ENCODE measurements at regions not wholly inside any gene's neighbourhood (a gene's known extent, or its start where the extent isn't known, plus 50 kb on each side); places are given as distances from the start of the nearest gene placed in this dataset.

DNA sequence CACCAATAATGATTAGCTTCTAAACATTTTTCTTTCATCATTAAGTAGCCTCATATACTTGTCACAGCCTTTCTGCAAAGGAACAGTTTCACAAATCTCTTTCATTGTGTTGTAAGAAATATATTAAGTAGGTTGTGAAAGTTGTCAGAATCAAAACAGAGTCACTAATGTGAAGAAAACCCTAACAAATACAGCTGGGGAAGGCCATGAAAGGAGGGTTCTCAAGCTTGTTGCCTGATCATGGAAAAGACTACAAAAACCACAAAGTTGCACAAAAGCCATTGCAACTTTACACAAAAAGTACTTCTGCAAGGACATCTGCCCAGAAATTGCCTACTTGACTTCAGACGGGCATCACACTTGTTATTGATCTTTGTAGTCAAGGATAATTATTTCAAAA, 216.1 kb downstream of the ALDH8A1 start:
- no peak for DNase-seq (ENCODE audit: low read depth)
- H3K4me3 ChIP-seq (ENCODE audit: low read length): no peak overlapping the region
- TF ChIP-seq, protein P1, sequence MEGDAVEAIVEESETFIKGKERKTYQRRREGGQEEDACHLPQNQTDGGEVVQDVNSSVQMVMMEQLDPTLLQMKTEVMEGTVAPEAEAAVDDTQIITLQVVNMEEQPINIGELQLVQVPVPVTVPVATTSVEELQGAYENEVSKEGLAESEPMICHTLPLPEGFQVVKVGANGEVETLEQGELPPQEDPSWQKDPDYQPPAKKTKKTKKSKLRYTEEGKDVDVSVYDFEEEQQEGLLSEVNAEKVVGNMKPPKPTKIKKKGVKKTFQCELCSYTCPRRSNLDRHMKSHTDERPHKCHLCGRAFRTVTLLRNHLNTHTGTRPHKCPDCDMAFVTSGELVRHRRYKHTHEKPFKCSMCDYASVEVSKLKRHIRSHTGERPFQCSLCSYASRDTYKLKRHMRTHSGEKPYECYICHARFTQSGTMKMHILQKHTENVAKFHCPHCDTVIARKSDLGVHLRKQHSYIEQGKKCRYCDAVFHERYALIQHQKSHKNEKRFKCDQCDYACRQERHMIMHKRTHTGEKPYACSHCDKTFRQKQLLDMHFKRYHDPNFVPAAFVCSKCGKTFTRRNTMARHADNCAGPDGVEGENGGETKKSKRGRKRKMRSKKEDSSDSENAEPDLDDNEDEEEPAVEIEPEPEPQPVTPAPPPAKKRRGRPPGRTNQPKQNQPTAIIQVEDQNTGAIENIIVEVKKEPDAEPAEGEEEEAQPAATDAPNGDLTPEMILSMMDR (conservative IDR thresholded peaks at IDR 0.05; ENCODE audit: low read depth, low read length): no peak

DNA sequence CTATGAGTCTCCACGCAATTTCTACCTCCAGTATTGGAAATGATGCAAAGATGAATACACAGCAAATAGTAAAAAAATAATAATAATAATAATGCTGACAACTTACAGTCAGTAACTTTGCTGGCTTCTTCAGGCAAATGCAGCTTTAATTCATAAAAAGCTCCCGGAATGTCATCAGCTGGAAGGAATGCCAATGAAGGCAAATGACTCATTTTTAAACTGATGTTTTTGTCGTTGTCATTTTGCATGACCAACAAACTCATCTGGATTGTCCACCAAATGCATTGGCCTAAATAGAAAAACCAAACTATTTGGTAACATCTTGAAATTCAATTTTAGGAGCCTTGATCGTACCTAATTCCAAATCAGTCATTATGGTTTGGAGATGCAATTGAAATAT, 217.1 kb downstream of the ALDH8A1 start:
- no peak overlapping the region for H3K4me3 ChIP-seq (ENCODE audit: low read length)
- DNase-seq (ENCODE audit: low read depth): no peak
- TF ChIP-seq, protein P1 (conservative IDR thresholded peaks at IDR 0.05; ENCODE audit: low read depth, low read length): no peak

DNA sequence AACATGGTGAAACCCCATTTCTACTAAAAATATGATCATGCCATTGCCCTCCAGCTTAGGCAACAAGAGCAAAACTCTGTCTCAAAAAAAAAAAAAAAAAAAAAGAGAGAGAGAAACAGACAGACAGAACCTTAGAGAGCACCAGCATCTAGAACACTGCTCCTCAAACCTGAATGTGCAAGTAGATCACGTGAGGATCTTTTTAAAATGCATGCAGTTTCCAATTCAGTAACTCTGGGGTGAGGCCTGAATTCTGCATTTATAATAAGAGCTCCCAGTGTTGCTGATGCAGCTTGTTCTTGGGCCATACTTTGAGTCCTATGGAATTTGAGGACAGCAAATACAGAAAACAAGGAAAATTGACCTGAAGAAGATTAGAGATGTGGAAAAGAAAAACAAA, 218.3 kb downstream of the ALDH8A1 start:
- TF ChIP-seq, protein P1 (conservative IDR thresholded peaks at IDR 0.05; ENCODE audit: low read depth, low read length): no peak
- H3K4me3 ChIP-seq (ENCODE audit: low read length): no peak overlapping the region
- DNase-seq (ENCODE audit: low read depth): no peak

DNA sequence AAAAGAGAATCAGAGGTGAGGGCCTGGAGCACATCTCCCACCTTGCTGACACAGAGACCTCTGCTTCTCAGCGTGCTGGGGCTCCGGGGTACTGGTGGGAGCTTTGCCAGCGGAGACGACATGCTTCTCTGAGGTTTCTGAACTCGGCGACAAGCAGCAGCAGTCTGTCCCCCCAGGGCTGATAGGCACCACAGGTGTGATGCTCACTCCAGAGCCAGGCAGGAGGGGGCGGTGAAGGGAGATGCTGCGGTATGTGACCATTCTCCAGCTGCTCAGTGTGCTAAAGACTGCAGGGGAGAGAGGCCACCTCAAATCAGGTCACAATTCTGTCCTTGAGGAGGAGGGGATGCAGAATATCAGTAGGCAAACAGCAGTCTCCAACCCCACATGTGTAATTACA, 219.9 kb downstream of the ALDH8A1 start:
- no peak for DNase-seq (ENCODE audit: low read depth)
- H3K4me3 ChIP-seq (ENCODE audit: low read length): no peak overlapping the region
- TF ChIP-seq, protein P1 (conservative IDR thresholded peaks at IDR 0.05; ENCODE audit: low read depth, low read length): no peak

DNA sequence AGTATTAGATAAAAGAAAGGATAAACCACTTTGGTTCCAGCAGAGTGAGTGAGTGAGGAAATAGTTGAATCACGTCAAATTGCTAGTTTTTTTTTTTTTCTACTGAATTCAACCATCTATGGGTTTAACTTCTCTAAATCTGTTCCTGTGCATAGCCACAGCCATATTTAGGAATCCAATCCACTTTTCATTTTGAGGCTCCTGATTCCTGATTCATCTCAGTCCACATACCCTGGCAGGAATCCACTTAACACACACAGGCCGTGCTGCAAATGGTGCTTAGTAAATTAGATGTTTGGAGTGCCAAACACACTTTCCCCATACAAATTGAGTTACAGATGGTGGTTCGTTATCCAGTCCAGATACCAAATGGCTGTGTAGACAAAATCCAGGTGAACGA, 220.3 kb downstream of the ALDH8A1 start:
- no peak overlapping the region for H3K4me3 ChIP-seq (ENCODE audit: low read length)
- TF ChIP-seq, protein P1 (conservative IDR thresholded peaks at IDR 0.05; ENCODE audit: low read depth, low read length): no peak
- DNase-seq (ENCODE audit: low read depth): no peak

DNA sequence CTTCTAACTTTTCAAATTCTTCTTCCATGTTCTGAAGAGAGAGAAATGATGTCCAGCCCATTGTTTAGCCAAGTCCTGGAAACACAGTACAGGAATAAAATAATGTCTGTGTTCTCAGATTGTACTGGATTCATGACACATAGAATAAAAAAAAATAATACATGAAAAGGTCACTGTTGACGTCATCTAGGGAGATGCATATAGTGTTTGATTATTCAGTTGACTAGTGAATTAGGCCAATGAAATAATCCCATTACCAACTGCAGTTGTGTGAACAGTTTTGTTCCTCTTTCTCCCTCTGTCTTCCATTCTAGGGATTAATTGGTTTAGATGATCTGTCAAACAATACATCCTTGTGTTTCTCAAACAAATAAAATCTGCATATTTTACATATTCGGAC, 222.8 kb downstream of the ALDH8A1 start:
- no peak overlapping the region for H3K4me3 ChIP-seq (ENCODE audit: low read length)
- no peak for DNase-seq (ENCODE audit: low read depth)
- TF ChIP-seq, protein P1 (conservative IDR thresholded peaks at IDR 0.05; ENCODE audit: low read depth, low read length): no peak

DNA sequence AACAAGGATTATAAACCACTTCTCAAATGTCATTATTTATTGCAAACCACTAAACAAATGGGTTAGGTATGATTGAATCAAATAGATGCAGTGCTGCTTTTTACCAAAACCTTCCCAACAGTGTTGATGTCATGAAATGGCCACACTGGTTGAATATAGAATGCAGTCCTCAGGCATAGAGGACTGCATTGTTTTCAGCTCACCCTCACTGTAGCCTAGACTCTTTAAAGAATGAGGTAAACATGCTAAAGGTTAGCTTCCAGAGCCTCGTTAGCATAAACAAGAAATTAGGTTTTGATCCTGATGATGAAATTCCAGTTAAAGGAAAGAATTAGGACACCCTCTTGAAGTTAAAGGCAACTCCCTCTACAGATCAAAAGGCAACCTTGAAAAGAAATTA, 224.3 kb downstream of the ALDH8A1 start:
- DNase-seq (ENCODE audit: low read depth): no peak
- TF ChIP-seq, protein P1 (conservative IDR thresholded peaks at IDR 0.05; ENCODE audit: low read depth, low read length): no peak
- no peak overlapping the region for H3K4me3 ChIP-seq (ENCODE audit: low read length)

Data from retinal pigment epithelial cell (primary cell).